Activated naive CD4-positive, alpha-beta T cell treated with anti-CD3 and anti-CD28 coated beads, Interleukin-2, amount 50 U/mL, for 16 hours (primary cell): ENCODE measurements at regions not wholly inside any gene's neighbourhood (a gene's known extent, or its start where the extent isn't known, plus 50 kb on each side); places are given as distances from the start of the nearest gene placed in this dataset.

Experiments
- DNase-seq: peaks from one replicate; pipeline ENCODE4 v3.0.0-alpha.2; 2020

DNA sequence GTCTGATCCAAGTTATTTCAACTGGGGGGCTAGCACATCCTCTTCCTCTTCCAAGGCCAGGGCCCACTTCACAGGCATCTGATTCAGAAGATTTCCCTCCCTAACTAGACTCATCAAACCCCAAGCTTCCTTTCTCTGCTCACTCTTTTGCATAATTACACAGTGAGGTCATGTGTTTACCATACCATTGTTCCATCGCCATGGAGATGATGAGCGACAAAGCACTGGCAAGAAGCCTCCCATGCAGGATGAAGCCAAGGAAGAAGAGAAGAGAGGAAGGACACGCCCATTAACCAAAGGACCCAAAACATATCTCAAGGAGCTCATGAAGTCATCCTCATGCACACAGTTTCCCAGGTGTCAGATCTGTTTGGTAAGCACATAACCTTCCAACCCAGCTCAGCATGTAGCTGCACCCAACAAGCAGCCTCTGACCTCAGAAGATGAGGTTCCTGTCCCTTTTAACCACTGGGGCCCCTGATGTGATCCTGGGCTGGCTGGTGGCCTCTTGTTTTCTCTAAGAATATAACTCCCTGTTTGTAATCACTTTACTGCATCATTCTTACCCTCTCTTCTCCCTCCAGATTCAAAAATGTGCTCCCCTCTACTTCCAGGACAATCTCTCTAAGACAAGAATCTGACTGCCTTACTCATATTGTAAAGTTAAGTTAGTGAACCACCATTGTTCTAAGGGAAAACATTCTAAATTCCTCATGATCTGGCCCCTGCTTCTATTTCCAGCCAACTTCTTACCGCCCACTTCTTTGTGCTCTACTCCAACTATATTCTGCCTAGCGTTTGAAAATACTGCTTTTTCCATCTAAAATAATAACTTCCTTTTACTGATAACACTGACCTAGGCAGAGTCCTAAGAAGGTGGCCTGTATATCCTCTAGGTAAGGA lies 190.1 kb downstream of the TTC32 start:
- DNase-seq: no peak

DNA sequence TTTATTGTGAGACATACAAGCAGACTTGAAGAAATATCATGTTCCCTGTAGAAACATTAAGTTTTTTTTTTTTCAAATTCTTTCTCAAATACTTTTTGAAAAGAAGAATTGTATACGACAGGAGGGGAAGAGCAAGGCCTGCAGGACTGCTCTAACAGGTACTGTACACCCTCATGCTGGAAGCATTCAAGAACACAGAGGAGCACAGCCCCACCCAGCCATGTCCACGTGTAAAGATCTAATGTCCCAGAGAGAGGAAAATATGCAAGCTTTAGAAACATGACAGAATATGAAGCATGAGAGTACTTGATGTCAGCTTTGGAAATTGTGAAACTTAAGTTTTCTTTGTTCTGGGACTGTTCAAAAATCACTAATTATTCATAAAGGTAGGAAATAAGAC lies 191.6 kb downstream of the TTC32 start:
- DNase-seq: no peak

DNA sequence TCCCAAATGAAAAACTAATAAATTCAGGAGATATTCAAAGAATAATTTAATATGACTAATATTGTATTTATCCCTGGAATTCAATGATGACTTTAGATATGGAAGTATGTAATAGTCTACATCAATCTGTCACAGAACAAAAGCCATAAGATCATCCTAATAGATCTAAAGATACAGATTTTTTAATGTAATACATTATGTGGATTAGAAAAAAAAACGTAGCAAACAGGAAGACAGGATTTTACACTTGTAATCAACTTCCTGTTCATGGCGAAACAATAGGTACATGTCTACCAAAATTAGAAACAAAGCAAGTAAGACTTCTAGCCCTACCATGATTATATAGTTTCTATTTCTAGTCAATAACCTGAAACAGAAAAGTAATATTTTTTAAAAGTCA lies 192.2 kb downstream of the TTC32 start:
- DNase-seq: no peak

DNA sequence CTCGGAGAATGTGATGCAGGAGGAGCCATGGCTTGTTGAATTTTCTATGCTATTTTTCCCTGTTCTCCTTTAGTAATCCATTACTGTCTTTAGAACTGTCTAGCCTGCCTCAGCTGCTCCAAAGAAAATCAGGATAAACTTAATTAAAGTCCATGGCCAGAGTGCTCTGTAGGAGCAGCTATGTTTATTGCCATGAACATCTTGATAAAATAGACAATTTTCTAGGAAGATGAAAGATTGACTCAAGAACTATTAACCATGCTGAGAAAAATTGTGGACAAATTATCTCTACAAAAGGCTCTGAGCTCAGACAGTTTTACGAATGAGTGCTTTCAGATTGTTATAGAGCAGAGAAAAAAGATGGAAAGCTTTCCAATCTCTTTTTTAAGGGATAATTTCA lies 193.0 kb downstream of the TTC32 start:
- no peak for DNase-seq

DNA sequence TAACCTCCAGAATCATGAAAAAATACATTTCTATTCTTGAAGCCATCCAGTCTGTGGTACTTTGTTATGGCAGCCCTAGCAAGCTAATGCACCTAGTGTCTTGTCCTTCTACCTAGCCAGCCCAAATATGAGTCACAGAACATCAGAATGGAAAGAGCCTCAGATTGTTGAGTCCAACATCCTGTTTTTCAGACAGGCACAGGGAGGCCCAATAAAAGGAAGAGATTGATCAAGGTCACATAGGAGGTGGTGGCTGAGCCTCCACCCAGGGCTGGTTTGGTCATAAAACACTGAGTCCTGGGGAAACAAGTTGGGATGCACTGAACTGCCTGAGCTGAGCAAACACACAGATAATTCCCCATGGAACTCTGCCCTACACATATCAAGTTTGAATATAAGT lies 195.5 kb downstream of the TTC32 start:
- no peak for DNase-seq

DNA sequence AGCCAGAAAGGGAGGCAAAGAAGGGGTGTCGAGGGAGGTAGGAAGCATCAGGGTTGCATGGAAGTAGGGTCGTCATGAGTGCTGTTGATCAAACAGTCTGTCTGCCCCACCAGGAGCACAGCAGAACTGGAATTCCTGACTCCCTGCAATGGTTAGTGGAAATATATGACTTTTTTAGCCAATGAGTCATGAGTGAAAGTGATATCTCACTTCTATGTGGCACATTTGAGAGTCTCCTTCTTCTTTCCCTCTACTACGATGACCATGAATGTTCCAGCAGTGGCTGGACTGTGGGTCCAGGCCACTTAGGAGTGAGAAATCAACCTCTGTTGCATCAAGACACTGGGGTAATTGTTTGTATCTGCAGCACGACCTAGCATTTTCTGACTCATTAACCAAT lies 199.5 kb downstream of the TTC32 start:
- no peak for DNase-seq

DNA sequence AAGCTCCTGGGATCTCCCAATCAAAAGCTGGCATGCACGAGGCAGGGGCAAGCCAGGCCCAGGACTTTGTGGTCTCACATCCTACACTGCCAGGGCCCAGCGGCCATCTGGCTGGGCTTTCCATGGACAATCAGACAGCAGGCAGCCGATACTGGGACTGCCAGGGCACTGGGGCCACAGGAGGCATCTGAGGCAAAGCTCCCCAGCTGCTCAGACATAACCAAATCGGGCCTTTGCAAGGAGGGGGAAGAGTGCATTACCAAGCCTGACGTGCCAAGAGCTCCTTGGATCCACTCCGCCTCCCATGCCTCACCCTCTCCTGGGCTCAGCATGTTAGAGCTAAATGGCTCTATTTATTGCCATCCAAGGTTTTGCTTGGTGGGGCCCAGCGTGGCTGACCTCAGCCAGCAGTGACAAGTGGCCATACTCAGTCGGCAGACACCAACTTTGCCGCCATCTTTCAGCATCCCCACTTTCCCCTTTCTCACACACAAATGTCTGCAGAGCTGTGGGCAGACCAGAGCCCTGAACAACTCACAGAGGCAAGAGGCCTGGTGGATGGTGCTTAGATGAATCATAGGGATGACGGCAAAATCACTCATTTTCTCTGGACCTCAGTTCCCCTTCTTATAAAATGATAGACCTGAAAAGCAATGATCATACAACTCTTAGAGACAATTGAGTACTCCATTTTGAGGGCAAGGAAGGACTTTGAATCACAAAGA lies 200.8 kb downstream of the TTC32 start:
- DNase-seq: no peak

DNA sequence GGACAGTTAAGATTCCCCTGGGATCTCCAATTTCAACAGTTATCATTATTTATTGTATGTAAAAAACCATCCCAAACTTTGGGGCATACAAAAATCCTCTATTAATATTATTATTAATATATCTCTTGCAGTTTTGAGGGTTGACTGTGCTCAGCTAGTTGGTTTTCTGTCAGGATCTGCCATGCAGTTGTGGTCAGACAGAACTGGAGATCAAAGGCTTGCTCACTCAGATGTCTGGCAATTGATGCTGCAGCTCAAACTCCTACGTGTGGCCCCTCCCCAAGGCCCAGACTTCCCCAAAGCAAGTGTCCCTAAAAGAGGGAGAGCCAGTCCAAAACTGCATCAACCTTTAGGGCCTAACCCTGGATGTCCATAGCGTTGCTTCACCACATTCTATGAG lies 204.7 kb downstream of the TTC32 start:
- DNase-seq: no peak

DNA sequence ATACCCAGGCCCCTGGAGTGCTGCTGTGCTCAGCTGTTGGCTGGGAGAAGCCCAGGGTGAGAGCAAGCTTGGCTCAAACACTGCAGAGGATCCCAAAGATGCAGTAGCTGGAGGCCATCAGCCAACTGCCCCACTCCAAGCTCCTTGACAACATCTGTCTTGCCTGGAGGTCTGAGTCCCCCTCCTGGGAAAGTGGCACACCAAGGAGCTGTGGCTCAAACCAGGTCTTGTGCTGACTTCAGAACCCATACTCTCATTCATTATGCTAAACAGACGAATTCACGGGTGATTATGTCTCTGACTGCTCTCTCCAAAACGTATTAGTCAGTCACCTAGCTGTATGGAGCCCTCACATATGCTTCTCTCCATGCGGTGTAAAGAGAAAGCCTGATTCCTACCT lies 206.1 kb downstream of the TTC32 start:
- no peak for DNase-seq

DNA sequence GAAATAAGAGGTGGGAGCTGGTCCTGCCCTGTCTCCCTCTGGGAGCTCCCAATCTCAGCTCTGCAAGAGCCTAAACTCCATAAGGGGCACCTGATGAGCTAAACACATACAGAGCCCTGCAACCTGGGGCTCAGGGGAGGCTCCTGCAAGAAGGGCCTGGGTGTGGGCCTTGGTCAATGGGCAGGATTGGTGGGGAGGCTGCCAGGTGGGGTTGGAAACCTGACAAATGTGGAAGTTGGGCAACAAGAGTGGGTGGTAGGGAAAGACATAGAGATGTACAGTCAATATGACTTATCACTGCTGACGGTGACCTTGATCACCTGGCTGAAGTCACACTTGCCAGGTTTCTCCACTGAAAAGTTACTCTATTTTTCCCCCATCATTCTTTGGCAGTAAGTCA lies 209.9 kb downstream of the TTC32 start:
- DNase-seq: no peak

DNA sequence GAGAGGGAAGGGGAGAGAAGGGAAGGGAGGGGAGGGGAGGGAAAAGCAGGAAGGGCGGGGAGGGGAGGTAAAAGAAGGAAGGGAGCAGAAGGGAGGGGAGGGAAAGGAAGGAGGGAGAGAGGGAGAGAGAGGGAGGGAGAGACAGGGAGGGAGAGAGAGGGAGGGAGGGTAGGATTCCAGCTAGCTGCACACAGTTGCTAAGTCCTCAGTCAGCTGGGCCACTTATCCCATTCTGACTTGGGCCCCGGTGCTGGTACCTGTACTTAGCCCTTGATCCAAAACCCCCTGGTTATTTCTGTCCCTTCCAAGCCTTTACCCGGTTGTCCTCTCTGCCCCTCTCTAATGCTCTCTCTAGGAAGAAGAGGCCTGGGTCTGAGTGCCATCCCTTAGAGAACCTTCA lies 211.4 kb downstream of the TTC32 start:
- no peak for DNase-seq

DNA sequence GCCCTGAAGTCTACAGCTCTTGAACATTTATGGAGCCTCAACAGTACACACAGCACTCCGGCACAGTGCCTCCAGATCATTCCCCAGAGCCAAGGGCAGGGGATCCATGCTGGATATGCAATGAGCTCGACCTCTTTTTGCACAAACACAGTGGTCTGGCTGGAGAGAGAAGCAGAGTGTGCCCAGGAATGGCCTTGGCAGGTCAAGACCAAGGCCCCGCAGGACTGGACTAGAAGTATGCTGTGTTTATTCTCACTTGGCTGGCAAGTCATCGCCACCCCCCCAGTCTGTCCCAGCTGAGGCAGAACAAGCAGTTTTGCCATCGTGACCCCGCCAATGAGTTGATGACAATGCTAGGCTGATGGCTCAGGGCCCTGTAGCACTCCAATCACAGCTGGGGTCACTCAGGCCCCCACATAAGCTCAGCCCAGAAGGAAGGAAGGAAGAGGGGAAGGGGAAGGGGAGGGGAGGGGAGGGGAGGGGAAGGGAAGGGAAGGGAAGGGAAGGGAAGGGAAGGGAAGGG lies 212.1 kb downstream of the TTC32 start:
- no peak for DNase-seq

DNA sequence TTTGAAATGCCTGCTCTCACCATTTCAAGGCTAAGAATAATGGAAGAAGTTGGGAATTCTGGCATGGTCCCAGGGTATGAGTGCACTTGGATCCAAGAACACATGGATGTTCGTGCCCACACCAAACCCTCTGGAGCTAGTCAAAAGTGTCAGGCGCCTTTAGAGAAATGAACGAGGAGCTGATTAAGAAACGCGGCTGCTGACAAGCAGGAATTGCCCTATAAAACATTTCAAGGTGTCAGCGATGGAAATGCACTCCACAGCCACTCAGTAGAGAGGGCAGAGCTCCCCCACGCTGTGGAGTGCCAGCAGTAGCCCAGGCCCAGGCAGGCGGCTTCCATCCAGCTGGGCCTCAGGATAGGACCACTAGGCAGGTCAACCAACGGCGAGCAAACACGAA lies 213.7 kb downstream of the TTC32 start:
- no peak for DNase-seq

DNA sequence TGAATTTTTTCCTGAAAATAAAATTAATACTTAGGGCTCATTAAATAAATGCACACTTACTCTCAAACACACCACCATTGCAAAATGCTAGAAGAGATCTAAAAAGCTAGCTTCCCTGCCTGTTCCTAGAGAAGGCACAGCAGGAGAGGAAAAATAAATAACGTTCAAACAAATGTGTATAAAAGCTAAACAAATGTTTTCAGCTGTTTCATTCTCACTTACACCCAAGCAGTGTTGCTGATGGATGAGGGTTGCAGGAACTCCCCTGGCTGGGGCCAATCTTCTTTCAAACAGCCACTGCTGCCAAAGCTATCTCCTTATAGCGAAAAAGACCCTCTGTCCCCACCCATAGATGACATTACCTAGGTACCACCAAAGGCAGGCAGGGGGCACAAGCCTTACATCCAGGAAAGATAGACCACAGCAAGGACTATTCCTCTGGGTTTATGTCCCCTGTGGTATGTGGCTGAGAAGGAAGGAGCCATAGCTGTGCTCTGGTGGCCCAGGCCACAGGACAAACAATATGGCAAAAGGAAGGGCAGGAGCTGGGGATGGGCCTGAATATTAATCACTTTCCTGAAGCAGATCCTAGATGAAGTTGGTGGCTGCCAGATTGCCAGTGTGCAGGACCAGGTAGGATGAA lies 214.6 kb downstream of the TTC32 start:
- no peak for DNase-seq

DNA sequence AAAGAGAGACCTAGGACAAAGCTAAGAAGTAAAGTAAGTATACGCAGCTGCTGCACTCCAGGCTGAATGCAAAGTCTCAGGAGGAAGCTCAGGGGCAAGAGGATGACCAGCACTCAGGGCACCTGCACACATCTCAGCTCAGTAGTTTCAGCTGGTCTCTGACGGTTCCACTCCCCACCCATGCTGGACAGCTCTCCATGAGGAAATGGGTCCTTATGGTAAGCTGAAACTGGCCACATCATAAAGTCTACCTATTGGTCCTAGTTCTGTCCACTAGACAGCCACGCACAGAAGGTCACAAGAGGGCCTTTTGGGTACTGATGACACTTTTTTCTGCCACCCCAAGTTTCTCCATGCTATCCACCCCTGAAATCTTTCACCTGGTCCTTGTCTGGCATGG lies 215.3 kb downstream of the TTC32 start:
- DNase-seq: no peak

DNA sequence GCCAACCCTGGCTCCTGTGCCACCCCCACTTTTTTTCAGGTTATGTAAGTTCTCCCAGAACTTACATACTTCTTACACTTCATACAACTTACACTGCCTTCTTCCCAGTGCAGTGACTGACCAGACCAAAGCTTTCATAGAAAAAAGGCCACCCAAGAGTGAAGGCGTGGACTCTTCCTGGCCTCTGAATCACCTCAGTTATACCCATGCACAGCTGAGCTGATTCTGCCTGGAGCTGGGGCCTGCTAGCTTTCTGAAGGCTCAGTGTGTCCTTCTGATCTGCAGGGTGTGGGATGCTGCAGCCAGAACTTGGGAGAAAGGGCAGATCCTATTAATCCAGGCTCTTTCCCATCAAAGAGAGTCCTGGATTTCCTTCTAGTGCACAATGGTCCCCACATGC lies 216.1 kb downstream of the TTC32 start:
- no peak for DNase-seq

DNA sequence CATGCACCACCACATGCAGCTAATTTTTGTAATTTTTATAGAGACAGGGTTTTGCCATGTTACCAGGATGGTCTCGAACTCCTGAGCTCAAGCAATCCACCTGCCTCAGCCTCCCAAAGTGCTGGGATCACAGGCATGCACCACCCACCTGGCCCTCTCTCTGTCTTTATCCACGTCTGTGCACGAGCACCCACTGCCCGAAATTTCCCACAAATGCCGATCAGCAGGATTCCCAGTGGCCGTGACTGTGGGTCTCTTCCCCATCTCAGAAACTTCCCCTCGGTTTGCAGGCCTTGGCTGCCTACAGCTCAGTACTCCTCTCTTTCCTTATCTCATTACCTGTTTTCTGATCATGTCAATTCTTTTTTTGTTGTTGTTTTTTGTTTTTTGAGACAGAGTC lies 217.3 kb downstream of the TTC32 start:
- DNase-seq: no peak

DNA sequence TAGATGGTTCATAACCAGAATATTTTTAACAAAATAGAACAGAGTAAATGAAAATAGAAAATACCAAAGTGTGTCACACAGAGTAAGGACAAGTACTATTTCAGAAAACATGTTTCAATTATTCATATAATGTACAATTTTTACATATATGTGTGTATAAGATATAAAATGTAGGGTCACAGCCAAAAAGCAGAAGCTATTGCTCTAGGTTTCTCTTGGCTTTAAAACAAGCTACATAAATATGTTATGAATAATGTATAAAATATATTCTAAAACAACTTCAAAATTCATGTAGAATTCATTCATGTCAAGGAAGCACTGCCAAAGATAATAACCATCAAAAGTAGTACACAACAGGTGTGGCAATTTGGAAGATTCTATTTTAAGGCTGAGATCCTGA lies 218.2 kb downstream of the TTC32 start:
- DNase-seq: no peak

DNA sequence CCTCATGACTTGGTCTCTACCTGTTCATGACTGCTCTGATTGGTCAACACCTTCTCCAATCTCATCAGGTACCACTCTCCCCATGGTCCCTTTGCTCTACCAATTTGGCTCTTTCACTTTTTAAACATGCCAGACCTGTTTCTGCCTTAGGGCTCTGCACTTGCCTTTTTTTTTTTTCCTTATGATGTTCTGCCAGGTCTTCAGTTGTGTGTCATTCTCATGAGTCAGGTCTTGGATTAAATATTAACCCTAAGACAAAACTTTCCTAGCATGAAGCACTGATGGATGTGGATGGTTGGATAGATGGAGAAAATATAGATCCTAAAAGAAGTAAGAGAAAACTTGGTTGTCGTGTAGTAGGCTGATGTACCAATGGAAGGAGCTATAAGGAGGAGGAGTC lies 219.3 kb downstream of the TTC32 start:
- DNase-seq: no peak

DNA sequence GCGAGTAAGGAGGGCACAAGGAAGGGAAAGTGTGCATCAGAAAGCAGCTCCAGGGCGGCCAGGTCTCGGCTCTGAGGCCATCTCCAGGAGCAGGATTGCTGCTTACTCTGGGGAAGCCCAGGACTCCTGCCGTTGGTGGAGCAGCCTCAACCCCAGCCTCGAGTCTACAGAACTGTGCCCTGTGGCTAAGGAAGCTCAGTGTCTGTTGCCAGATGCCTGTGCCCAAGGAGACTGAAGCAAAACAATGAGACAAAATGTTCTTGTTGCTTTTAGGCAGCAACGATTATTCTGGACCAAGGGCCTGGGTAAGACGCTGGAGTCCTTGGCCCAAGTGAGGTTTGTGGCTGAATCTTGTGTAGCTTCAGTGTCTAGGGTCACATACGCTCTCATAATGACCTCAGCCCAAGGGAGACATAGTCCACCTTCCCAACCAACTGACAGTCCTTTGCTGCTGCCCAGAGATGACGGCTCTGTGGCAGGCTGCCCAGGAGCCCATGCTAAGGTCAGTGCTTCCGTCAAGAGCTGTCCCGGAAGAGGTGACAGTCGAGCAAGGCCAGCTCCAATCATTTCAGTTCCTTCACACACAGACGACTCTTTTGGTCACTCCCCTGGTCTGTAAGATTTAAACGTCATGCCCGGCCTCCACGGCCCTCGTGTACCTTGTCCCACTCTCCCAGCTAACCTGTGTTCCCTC lies 223.8 kb downstream of the TTC32 start:
- DNase-seq: no peak

DNA sequence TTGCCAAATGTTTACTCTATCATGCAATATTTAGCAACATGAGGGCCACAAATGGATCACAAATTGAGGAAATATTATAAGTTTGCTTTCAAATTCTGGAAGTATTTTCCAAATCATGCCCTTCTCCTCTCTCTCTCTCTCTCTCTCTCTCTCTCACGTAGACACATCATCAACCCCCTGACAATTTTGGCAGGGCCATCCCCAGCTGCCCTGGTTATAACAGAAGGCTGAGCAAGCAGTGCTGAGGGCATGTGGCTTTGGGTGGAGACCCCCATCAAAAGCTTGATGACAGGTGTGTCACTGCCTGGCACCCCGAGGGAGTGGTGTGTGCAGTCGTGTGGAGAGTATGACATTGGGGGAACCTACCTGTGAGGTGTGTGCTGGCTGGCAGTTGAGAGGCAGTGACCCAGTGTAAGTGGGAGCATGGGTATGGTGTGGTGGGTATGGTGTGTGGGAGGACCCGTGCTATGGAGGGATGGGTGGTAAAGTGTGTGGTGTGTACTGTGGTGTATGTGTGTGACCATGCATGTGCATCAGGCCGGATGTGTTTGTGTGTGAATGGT lies 224.5 kb downstream of the TTC32 start:
- DNase-seq: no peak

DNA sequence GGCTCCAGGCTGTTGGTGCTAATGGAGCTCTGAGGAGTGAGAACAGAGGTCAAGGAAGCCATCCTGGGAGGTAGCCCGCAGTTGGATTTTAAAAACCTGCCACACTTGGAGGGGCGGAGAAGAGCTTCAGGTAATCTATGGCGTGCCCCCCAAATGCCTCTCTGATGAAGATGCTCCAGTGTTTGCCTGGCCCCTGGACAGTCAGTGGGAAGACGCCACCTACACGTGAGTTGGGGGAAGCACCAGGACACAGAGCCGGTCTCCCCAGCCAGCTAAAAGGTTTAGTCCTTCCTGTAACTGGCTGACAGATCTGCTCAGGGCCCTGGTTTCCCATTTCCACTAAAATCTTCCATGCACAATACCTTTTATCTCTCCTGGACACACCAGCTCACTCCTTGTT lies 225.0 kb downstream of the TTC32 start:
- DNase-seq: no peak
